ENCODE measurements at regions not wholly inside any gene's neighbourhood (a gene's known extent, or its start where the extent isn't known, plus 50 kb on each side); places are given as distances from the start of the nearest gene placed in this dataset.

- no peak for DNase-seq
Measured at GRCh38 chr2:56713161-56713676, 529.4 kb downstream of the CCDC85A start.

DNA sequence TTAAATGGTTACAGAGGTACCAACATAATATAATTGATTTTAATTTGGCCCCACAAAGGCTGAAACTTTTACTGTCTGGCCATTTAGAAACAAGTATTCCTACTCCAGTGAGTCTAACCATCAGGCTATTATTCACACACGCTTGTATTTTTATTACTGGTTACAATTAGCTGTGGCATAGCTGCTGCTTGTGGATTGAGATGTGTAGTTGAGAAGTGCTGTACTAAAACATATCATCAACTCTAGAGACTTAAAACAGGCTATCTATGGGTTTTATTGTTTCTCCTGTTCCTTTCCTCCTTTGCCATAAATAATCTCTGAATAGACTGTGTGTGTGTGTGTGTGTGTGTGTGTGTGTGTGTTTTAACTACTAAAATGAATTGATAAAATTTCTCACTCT is 530.2 kb downstream of the CCDC85A start:
- no peak for DNase-seq

DNA sequence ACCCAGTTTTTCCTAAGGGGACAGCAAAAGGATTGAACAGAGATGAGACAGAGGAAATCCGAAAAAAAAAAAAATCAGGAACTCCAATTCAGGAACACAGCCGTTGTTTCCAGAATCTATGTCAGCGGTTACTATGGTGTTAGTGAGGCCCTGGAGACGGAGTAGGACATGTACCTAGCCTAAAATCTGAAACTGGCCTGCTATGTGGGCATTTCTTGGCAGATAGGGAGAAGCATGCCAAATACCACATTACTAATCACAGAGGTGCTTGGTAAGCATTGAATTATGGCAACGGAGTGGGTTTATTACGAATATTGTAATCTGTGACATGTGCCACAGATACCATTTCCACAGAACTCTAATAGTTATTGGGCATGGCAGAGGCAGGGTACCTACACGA is 530.6 kb downstream of the CCDC85A start:
- DNase-seq = no peak

- no peak for DNase-seq
Measured at GRCh38 chr2:56715683-56716082, 531.9 kb downstream of the CCDC85A start.

DNA sequence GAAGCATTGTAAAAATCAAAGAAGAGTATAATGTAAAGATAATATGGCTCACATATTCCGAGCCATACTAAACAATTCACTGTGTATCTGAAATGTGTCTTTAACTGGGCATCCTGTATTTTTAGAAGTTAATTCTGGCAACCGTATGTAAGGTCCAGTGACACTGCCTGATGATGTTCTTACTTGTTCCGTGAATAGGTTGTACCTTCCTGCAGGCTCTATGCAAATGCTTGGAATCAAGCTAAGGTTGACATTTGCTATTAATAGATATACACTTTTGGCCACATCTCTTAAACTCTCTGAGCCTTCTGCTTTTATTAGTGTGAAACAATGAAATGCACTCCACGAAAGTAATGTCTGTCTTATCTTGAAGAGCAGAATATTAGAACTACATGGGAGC is 534.6 kb downstream of the CCDC85A start:
- no peak for DNase-seq

GRCh38 chr2:56729212-56729611 is 545.4 kb downstream of the CCDC85A start:
- DNase-seq = no peak

GRCh38 chr2:56732946-56733345 is 549.2 kb downstream of the CCDC85A start:
- no peak for DNase-seq

- DNase-seq = no peak
Measured at GRCh38 chr2:56739413-56739812, 555.6 kb downstream of the CCDC85A start.

DNA sequence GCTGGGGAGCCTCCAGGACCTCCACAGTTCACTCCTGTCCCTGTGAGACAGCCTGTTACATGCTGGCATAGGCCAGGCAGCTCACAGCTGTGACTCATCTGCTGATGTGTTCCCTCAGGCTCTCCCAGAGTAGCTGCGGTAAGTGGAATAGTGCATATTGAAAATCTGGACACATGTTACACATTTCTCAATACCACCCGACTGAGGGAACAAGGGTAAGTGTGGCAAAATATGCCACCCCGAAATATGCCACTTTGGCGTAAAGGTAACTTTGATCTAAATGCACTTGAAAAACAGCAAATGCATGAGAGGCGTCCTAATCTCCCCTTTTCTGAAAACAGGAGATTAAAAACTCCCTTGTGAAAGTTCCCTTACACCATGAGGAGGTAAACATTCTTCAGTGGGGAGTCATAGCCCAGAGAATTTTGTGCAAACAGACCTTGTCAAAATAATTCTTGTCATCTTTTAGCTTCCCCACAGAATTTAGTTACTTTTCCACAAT is 557.9 kb downstream of the CCDC85A start:
- no peak for DNase-seq

DNA sequence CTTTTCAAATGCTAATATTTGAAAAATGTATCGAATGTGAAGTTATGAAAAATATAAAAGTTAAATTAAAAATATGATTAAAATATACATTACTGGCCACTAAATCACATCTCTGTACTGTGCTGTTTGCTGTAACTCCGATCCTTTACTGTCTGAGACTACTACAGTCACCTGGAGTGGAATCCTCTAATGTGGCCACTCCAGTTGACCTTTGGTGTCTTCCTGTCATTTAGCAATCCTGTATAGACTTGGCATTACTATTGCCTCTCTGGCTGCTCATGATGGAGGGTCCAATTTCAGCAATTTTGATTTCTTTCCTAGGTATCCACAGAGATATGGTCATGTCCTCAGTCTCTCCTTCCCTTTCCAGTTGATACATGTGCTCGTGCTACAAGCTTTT is 560.0 kb downstream of the CCDC85A start:
- no peak for DNase-seq

DNA sequence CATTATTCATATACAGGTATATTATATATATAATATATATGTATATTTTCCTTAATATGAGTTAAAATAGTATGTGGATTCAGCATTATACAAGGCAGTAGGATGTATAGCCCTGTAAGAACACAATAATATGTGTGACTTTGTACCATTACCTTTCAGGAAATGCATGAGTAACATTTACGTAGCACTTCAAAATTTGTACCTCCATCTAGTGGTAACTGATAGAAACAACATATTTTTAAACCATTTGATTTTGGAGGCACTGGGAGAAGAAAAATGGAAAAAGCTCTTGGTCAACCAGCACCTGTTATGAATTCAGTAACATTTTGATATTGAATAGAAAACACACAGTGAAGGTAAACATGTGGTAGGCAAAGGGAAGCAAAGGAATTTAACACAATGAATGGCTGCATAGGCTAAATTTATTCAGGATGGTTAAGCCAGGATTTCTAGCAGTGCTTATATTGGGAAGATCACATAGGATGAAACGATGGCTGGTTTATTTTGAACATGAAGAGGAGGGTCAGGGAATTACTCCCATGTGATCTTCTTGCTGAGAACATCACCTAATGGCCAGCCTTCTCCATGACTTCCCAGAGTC is 565.5 kb downstream of the CCDC85A start:
- peak; percentile 11 to 28 for DNase-seq

- no peak for DNase-seq
Measured at GRCh38 chr2:56753182-56753581, 569.4 kb downstream of the CCDC85A start.

DNA sequence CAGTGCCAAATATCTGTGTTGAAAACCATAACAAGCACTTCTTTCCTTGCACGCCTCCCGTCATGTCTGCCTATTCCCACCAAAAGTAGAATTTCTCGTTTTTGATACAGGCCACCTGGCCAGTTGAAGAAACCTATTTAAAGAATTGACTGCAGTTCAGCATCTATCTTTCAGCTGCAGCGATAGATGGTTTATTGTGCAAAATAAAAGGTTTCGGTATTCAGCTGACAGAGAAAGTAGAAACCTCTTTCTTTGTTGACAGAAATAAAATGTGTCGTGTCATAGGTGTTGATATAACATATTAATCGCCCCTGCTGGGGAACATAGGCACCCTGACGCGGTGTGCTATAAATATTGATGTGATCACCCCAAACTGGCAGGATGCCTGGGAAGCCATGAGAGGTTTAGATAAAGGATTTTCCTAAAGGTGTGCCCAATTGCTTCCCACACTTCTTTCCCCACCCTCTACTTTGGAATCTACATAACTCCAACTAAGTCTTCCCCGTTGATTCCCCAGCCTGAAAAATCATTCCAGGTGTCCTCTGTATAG is 570.4 kb downstream of the CCDC85A start:
- DNase-seq = no peak

DNA sequence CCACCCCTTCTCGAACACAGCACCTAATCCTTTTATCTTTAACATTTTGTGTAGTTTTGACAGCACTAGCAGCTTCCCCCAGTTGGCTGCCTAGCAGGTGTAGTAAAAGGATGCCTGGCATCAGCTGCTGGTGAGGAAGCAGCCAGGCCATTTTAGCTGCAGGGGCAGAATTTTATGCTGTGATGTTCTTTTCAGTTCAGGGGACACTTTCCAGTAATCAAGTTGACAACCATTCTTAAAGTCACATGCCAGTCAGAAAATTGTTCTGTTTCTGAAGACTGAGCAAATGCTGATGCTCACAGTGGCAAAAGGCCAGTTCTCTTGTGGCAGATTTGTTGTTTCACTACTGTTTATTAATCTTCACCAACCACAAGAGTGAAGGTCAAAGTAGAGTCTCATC is 570.8 kb downstream of the CCDC85A start:
- no peak for DNase-seq

- no peak for DNase-seq
Measured at GRCh38 chr2:56757884-56758545, 574.2 kb downstream of the CCDC85A start.

GRCh38 chr2:56763683-56764082 is 579.9 kb downstream of the CCDC85A start:
- no peak for DNase-seq

GRCh38 chr2:56768973-56769372 is 585.2 kb downstream of the CCDC85A start:
- DNase-seq = no peak

DNA sequence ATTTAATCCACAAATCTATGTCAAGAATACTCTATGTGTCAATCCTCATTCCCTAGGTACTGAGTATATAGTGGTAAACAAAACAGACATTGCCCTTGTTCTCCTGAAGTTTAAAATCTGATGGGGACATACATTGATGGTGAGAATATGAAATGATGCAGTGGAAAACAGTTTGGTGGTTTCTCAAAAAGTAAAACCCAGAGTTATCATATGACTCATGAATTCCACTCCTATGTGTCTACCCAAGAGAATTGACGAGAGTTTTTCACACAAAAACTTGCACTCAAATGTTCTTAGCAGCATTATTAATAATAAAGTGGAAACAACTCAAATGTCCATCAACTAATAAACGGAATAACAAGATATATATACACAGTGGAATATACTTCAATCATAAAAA is 586.7 kb downstream of the CCDC85A start:
- no peak for DNase-seq

DNA sequence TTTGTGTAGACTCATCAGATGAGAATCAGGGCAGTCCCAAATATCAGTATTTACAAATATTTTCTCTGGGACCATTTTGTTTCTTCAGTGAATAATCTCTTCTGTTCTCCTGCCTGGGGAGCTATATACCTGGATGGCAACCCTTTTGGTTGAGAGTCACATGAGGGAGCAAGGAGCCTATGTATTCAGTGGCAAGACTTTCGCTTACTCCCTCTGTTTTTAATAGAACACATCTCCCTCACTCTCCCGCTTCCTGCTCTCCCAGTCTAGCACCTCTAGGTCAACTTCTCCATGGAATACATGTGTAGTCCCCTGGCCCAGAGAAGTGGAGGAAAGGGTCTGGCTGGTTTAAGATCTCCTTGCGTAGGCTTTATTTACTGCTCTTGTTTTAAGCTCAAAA is 600.3 kb downstream of the CCDC85A start:
- DNase-seq = no peak

DNA sequence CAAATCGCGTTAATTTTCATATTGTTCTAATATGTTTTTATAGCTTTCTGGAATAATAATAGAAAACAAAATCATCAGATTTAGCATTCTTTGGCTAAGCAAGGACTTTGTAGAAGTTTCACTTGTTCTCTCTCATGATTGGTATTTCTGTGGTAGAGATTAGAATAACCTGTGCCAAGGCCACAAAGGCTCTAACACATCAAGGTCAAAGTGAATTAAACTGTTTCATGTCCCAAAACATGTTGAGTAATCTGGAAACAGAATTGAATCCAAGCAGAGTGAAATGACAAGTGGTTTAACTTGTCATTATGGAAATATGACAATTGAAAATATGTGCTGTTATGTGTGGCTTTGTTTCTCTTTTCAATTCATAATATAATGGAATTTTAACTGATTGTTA is 617.4 kb downstream of the CCDC85A start:
- DNase-seq = no peak

DNA sequence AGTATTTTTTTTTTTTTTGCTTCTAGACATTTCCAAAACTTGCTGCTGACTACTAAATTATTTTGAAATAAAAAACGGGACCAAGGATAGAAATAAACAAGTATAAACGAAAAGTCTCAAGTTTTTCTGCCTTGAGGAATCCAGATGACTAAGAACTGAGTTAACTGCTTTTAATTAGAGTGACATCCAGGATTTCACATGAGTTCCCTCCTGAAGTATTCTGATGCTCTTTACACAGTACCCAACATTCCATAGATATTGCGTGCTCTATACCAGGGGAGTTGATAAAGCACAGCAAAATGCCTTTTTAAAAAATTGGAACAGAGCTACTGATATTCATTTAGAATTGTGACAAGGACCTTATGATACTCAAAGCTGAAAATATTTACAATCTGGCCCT is 618.0 kb downstream of the CCDC85A start:
- DNase-seq = no peak

DNA sequence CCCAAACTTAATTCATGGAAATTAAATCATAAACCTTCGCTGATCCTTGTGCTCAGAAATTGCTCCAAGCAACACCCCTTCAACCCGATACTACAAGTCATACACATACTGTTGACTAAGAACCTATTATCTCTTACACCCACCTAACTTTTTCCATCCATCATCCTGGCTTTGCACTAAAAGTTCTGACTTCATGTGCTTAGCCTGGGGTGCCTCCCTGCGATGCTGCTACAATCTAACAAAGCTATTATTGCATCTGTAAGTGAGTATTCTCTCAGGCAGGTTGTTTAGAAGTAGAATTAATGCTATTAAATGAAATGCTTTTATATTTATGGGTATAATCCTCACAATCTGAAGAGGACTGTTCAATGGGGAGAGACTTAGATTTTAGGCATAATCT is 619.8 kb downstream of the CCDC85A start:
- no peak for DNase-seq

GRCh38 chr2:56806924-56807323 is 623.1 kb downstream of the CCDC85A start:
- no peak for DNase-seq

- no peak for DNase-seq
Measured at GRCh38 chr2:56807861-56808260, 624.1 kb downstream of the CCDC85A start.
